Common myeloid progenitor, CD34-positive (primary cell): ENCODE measurements at regions not wholly inside any gene's neighbourhood (a gene's known extent, or its start where the extent isn't known, plus 50 kb on each side); places are given as distances from the start of the nearest gene placed in this dataset.

Experiments used
- CTCF ChIA-PET: fragments of 350-600 bp; sonication (Branson Sonifier 250); formaldehyde crosslinking; loops from one replicate; lab custom pipeline; 2021; ENCODE audit warnings: antibody characterized with exemption; lab: Charles Lee
- POLR2A ChIA-PET: fragments of 350-600 bp; sonication (Branson Sonifier 250); formaldehyde crosslinking; loops from one replicate; lab custom pipeline; 2021; ENCODE audit warnings: antibody characterized with exemption; lab: Charles Lee
- DNase-seq, 3 donors: peaks; one replicate each; pipeline versions ENCODE4 v3.0.0 to v3.0.0-alpha.2; 2013
- H3K27ac ChIP-seq, 2 experiments: 1 replicate in 1 of 2; 2 replicates in 1 of 2; pipeline ENCODE4 v1.7.0; 2013; ENCODE audit warnings: inconsistent platforms in 2 of 2, low read length in 2 of 2, mild to moderate bottlenecking in 2 of 2, low read depth in 1 of 2, moderate library complexity in 1 of 2; ENCODE audit not compliant: severe bottlenecking in 2 of 2, insufficient read depth in 1 of 2, poor library complexity in 1 of 2
- H3K27me3 ChIP-seq, 5 experiments: replicated peaks in 2 of 5; 1 replicate in 3 of 5; 2 replicates in 2 of 5; pipeline versions ENCODE4 v1.6.1 to v1.7.0; 2013; ENCODE audit warnings: low read length in 4 of 5, mild to moderate bottlenecking in 2 of 5, moderate library complexity in 2 of 5, inconsistent platforms in 1 of 5; ENCODE audit not compliant: insufficient read depth in 5 of 5, control insufficient read depth in 4 of 5
- H3K36me3 ChIP-seq, 4 experiments: 1 replicate in 2 of 4; 2 replicates in 2 of 4; pipeline versions ENCODE4 v1.6.1 to v1.7.0; 2013; ENCODE audit warnings: low read length in 3 of 4, control low read depth in 1 of 4, mild to moderate bottlenecking in 1 of 4; ENCODE audit not compliant: control insufficient read depth in 4 of 4, insufficient read depth in 4 of 4
- H3K4me1 ChIP-seq, 4 experiments: 1 replicate in 3 of 4; 2 replicates in 1 of 4; pipeline versions ENCODE4 v1.6.1 to v1.7.1; 2013; ENCODE audit warnings: low read length in 3 of 4, mild to moderate bottlenecking in 3 of 4, control low read depth in 1 of 4, inconsistent platforms in 1 of 4, moderate library complexity in 1 of 4; ENCODE audit not compliant: control insufficient read depth in 4 of 4, insufficient read depth in 4 of 4; ENCODE audit errors: control extremely low read depth in 1 of 4
- H3K4me3 ChIP-seq, 7 experiments: 1 replicate in 4 of 7; 2 replicates in 3 of 7; pipeline versions ENCODE4 v1.5.1 to v1.7.0; 2013; ENCODE audit warnings: mild to moderate bottlenecking in 7 of 7, low read length in 6 of 7, moderate library complexity in 6 of 7, inconsistent platforms in 2 of 7, low read depth in 2 of 7, control low read depth in 1 of 7; ENCODE audit not compliant: insufficient read depth in 4 of 7, control insufficient read depth in 1 of 7; ENCODE audit errors: extremely low read depth in 1 of 7
- H3K9me3 ChIP-seq, 5 experiments: 1 replicate in 4 of 5; 2 replicates in 1 of 5; pipeline versions ENCODE4 v1.6.1 to v1.7.1; 2013; ENCODE audit warnings: low read length in 4 of 5, mild to moderate bottlenecking in 2 of 5, inconsistent platforms in 1 of 5, low read depth in 1 of 5, moderate library complexity in 1 of 5; ENCODE audit not compliant: control insufficient read depth in 4 of 5, insufficient read depth in 2 of 5; ENCODE audit errors: control extremely low read depth in 1 of 5
- WGBS: methylation state at CpG from one replicate; pipeline ENCODE4 v1.1.5; 2013; ENCODE audit not compliant: insufficient coverage; 5-methylcytosine and 5-hydroxymethylcytosine counted together

DNA sequence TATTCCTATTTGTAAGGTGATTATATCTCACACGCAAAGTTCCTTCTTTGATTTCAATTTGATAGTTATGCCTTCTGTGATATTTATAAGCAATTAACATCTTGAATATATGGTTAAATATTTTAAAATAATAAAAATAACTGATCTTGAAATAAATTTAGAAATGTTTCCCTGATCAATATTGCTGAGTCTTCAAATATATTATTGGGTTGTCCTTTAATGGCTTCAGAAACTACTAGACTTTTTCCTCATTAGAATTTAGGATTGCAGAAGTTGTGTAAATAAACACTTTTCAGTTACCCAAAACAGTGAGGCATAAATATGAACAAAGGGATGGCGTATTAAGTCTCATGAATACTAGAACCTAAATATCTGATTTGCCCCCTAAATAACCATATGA lies 252.3 kb upstream of the PRR20A start:
- Histone ChIP-seq H3K4me1 (no peaks in the 10 kb centered on the region), H3K27me3 (no peaks in the 10 kb centered on the region), H3K36me3 (no peaks in the 10 kb centered on the region), H3K27ac (no peak overlapping the region), H3K4me3 (no peak overlapping the region), H3K9me3 (no peaks in the 10 kb centered on the region)
- no CpG with 5 or more reads among the region's 2 CpGs for WGBS
- POLR2A ChIA-PET = no interaction called here
- CTCF ChIA-PET = no interaction called here
- DNase-seq = no peak

DNA sequence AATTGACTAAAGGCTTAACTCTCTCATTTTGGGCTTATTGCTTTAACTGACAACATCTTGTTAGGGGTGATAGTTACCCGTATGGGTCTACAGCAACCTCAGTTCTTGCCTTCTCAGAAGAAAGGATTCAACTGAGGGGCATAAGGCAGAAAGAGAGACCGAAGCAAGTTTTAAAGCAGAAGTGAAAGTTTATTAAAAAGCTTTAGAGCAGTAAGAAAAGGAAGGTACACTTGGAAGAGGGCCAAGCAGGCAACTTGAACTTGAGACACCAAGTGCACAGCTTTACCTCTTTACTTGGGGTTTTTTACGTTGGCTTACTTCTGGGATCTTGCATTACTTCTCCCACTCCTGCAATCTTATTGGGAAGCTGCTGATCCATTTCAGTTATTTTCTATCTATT lies 246.9 kb upstream of the PRR20A start:
- CTCF ChIA-PET = no interaction called here
- no peak overlapping the region for H3K4me3 ChIP-seq
- DNase-seq = no peak
- POLR2A ChIA-PET = no interaction called here
- H3K36me3 ChIP-seq = no peaks in the 10 kb centered on the region
- H3K27me3 ChIP-seq = no peaks in the 10 kb centered on the region
- no peaks in the 10 kb centered on the region for H3K9me3 ChIP-seq
- no peaks in the 10 kb centered on the region for H3K4me1 ChIP-seq
- H3K27ac ChIP-seq = no peak overlapping the region
- 69% methylated on average over 3 of the region's 3 CpGs for WGBS

DNA sequence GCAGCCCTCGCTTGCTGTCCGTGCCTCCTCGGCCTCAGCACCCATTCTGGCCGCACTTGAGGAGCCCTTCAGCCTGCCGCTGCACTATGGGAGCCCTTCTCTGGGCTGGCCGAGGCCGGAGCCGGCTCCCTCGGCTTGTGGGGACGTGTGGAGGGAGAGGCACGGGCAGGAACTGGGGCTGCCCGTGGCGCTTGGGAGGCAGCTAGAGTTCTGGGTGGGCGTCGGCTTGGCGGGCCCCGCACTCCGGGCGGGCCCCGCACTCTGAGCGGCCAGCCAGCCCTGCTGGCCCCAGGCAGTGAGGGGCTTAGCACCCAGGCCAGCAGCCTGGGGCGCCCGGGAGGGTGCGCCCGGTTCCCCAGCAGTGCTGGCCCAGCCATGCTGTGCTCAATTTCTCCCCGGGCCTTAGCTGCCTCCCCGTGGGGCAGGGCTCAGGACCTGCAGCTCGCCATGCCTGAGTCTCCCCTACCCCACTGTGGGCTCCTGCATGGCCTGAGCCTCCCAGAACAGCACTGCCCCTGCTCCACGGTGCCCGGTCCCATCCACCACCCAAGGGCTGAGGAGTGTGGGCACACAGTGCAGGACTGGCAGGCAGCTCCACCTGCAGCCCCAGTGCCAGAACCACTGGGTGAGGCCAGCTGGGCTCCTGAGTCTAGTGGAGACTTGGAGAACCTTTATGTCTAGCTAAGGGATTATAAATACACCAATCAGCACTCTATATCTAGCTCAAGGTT lies 240.0 kb upstream of the PRR20A start:
- POLR2A ChIA-PET = no interaction called here
- Histone ChIP-seq H3K9me3 (no peaks in the 10 kb centered on the region), H3K36me3 (no peaks in the 10 kb centered on the region), H3K27ac (no peak overlapping the region), H3K27me3 (no peaks in the 10 kb centered on the region), H3K4me1 (no peaks in the 10 kb centered on the region), H3K4me3 (no peak overlapping the region)
- no peak for DNase-seq
- 97% methylated on average over 29 of the region's 30 CpGs for WGBS
- CTCF ChIA-PET = no interaction called here

- Histone ChIP-seq H3K9me3 (no peaks in the 10 kb centered on the region), H3K4me3 (no peak overlapping the region), H3K27me3 (no peaks in the 10 kb centered on the region), H3K4me1 (no peaks in the 10 kb centered on the region), H3K27ac (no peak overlapping the region), H3K36me3 (no peaks in the 10 kb centered on the region)
- ChIA-PET POLR2A (no interaction called here), CTCF (no interaction called here)
- no CpG with 5 or more reads among the region's 9 CpGs for WGBS
- DNase-seq = no peak
Measured at GRCh38 chr13:56902276-56902675, 238.4 kb upstream of the PRR20A start.

DNA sequence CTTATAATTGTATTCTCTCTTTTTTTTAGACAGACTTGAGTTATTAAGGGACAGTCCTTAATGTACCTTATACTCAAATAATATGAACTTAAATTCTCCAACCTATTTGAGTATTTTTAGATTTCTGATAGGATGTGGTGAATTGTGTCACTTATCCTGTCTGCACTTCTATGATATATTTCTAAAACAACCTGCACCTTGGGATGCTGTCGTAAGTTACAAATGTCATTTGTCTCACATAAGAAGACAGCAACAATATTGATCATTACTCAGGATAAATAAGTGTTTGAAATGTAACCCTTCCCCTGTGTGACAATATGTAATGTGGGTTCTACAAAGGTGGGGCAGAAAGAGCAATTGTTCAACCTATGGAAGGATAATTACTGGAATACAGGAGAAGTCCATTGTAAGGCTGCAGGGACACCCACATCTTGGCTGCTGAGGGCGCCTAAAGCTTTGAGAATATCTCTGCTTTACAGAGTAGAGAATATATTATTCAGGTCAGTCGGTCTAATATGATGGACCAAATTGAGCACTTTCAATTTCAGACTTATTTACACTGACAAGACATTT lies 236.9 kb upstream of the PRR20A start:
- POLR2A ChIA-PET = no interaction called here
- H3K27ac ChIP-seq = no peak overlapping the region
- no peak for DNase-seq
- WGBS = no CpG with 5 or more reads among the region's 3 CpGs
- H3K4me1 ChIP-seq = no peaks in the 10 kb centered on the region
- no peaks in the 10 kb centered on the region for H3K27me3 ChIP-seq
- H3K4me3 ChIP-seq = no peak overlapping the region
- CTCF ChIA-PET = no interaction called here
- no peaks in the 10 kb centered on the region for H3K36me3 ChIP-seq
- H3K9me3 ChIP-seq = no peaks in the 10 kb centered on the region

- ChIA-PET POLR2A (no interaction called here), CTCF (no interaction called here)
- no peak overlapping the region for H3K4me3 ChIP-seq
Measured at GRCh38 chr13:56906909-56907308, 233.8 kb upstream of the PRR20A start.

GRCh38 chr13:56907766-56908165 lies 233.0 kb upstream of the PRR20A start:
- no peak for DNase-seq
- Histone ChIP-seq H3K27me3 (no peaks in the 10 kb centered on the region), H3K27ac (no peak overlapping the region), H3K9me3 (no peaks in the 10 kb centered on the region), H3K4me1 (no peaks in the 10 kb centered on the region), H3K4me3 (no peak overlapping the region), H3K36me3 (no peaks in the 10 kb centered on the region)
- no CpG with 5 or more reads among the region's 2 CpGs for WGBS
- CTCF ChIA-PET = no interaction called here
- POLR2A ChIA-PET = no interaction called here

More at GRCh38 chr13:56906909-56907308, 233.8 kb upstream of the PRR20A start:
- Histone ChIP-seq H3K4me1 (no peaks in the 10 kb centered on the region), H3K36me3 (no peaks in the 10 kb centered on the region), H3K9me3 (no peaks in the 10 kb centered on the region), H3K27ac (no peak overlapping the region), H3K27me3 (no peaks in the 10 kb centered on the region)
- no peak for DNase-seq
- WGBS = 100% methylated on average over 1 of the region's 1 CpG
